Tibial nerve (tissue), 4 donors: ENCODE measurements at regions not wholly inside any gene's neighbourhood (a gene's known extent, or its start where the extent isn't known, plus 50 kb on each side); places are given as distances from the start of the nearest gene placed in this dataset.
"Not testable (repeated sequence)": the region's sequence is repeated elsewhere in the genome, so short reads cannot be mapped to it uniquely, and the experiment has no call there.

ENCODE experiments used
- EP300 ChIP-seq, 2 donors: sonication (generic); formaldehyde crosslinking; IDR thresholded peaks; one replicate each; pipeline ENCODE4 v1.6.1; 2017; ENCODE audit warnings: antibody characterized with exemption in 2 of 2, mild to moderate bottlenecking in 1 of 2
- POLR2A ChIP-seq, 2 donors: fragments of 450-650 bp; IDR thresholded peaks; one replicate each; pipeline ENCODE4 v1.6.1; 2017; ENCODE audit warnings: antibody characterized with exemption in 2 of 2, mild to moderate bottlenecking in 2 of 2, moderate library complexity in 2 of 2
- TF ChIP-seq, protein P1 (sequence below), 5 experiments: fragments of 200-600 bp in 3 of 5; fragments of 450-650 bp in 2 of 5; sonication (generic) in 3 of 5; IDR thresholded peaks; one replicate each; pipeline ENCODE4 v1.5.1; 2016 to 2019; ENCODE audit warnings: antibody characterized with exemption in 5 of 5, mild to moderate bottlenecking in 3 of 5, moderate library complexity in 2 of 5

DNA sequence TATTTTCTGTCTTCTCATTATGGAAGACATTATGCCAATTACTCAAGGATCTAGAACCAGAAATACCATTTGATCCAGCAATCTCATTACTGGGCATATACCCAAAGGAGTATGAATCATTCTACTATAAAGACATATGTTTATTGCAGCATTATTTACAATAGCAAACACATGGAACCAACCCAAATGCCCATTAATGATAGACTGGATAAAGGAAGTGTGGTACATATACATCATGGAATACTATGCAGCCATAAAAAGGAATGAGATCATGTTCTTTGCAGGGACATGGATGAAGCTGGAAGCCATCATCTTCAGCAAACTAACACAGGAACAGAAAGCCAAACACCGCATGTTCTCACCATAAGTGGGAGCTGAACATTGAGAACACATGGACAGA lies 161.8 kb upstream of the DAAM1 start:
- not testable (repeated sequence) for TF ChIP-seq POLR2A, EP300 (IDR thresholded peaks at IDR 0.05)
- TF ChIP-seq, protein P1, sequence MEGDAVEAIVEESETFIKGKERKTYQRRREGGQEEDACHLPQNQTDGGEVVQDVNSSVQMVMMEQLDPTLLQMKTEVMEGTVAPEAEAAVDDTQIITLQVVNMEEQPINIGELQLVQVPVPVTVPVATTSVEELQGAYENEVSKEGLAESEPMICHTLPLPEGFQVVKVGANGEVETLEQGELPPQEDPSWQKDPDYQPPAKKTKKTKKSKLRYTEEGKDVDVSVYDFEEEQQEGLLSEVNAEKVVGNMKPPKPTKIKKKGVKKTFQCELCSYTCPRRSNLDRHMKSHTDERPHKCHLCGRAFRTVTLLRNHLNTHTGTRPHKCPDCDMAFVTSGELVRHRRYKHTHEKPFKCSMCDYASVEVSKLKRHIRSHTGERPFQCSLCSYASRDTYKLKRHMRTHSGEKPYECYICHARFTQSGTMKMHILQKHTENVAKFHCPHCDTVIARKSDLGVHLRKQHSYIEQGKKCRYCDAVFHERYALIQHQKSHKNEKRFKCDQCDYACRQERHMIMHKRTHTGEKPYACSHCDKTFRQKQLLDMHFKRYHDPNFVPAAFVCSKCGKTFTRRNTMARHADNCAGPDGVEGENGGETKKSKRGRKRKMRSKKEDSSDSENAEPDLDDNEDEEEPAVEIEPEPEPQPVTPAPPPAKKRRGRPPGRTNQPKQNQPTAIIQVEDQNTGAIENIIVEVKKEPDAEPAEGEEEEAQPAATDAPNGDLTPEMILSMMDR (IDR thresholded peaks at IDR 0.05), result not testable (repeated sequence)
